GM21529 (cell line): ENCODE measurements at regions not wholly inside any gene's neighbourhood (a gene's known extent, or its start where the extent isn't known, plus 50 kb on each side); places are given as distances from the start of the nearest gene placed in this dataset.
"Not testable (repeated sequence)": the region's sequence is repeated elsewhere in the genome, so short reads cannot be mapped to it uniquely, and the experiment has no call there.

ENCODE experiments used
- ATAC-seq: cut with Tn5 transposase; IDR thresholded peaks from one replicate; pipeline ENCODE4 v1.9.1; 2021; ENCODE audit not compliant: unreplicated experiment

GRCh38 chr13:30072818-30073186 lies 222.4 kb upstream of the UBL3 start:
- no peak for ATAC-seq

- ATAC-seq = no peak
Measured at GRCh38 chr13:30071969-30072817, 221.8 kb upstream of the UBL3 start.

- ATAC-seq = no peak
Measured at GRCh38 chr13:30065181-30065580, 214.8 kb upstream of the UBL3 start.

DNA sequence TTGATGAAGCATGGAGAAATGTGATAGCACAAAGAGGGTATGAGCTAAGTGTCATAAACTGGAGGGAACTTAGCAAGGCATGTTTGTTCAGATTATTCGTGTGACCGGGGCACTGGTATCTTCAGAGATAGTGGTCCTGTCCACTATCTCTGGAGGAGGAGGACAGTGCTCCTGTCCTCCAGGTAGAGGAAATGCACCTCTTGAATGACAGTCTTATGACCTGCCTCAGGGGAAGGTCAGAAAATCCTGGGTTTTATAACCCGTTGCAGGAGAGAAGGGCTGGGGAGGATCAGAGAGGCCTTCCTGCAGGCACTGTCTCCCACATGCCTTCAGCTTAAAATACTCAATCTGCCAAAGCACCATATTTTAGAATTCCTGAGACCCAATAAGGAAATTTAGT lies 213.5 kb upstream of the UBL3 start:
- no peak for ATAC-seq

DNA sequence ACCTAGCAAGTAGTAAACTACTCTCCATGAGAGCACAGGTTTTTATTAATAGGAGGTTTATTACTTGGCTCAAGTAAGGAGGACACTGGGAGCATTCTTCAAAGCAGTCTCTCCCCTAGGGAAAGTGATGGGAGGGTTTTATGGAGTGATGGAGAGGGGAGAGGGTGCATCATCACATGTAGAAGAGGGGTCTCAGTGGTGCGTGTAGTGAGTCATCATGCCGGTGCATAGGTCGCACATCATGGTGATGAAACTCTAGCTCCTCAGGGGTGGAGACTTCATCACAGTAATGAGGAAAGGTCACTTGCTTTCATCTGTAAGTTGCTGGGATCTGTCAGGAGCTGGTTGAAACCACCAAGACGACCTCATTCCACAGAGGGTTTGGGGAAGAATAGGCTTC lies 210.8 kb upstream of the UBL3 start:
- ATAC-seq = no peak

GRCh38 chr13:30058429-30058828 lies 208.0 kb upstream of the UBL3 start:
- ATAC-seq = no peak

DNA sequence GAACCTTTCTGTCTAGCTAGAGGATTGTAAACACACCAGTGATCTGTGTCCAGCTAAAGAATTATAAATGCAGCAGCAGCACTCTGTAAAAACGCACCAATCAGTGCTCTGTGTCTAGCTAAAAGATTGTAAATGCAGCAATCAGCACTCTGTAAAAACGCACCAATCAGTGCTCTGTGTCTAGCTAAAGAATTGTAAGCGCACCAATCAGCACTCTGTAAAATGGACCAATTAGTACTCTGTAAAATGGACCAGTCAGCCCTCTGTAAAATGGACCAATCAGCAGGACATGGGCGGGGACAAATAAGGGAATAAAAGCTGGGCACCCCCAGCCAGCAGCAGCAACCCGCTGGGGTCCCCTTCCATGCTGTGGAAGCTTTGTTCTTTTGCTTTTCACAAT lies 204.1 kb upstream of the UBL3 start:
- not testable (repeated sequence) for ATAC-seq

- no peak for ATAC-seq
Measured at GRCh38 chr13:30053939-30054338, 203.5 kb upstream of the UBL3 start.

DNA sequence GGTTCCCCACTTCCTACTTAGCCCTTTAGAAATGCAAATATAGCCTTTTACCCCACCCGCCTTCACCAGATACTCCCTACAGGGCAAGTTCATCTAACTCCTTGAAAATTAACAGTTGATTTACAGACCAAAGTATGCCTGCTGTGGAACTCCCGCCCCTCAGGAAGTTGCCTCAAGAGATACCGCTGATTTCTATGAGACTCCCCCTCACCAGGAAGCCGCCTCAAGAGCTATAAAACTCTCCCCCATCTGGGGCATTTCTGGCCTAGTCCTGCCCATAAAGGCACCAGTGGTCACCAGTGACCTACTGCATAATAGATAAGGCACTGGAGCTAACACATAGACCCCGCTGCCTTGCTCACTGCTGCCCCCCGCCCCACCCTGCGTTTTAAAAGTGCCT lies 201.7 kb upstream of the UBL3 start:
- ATAC-seq = no peak

- ATAC-seq = no peak
Measured at GRCh38 chr13:30051531-30052060, 201.2 kb upstream of the UBL3 start.

DNA sequence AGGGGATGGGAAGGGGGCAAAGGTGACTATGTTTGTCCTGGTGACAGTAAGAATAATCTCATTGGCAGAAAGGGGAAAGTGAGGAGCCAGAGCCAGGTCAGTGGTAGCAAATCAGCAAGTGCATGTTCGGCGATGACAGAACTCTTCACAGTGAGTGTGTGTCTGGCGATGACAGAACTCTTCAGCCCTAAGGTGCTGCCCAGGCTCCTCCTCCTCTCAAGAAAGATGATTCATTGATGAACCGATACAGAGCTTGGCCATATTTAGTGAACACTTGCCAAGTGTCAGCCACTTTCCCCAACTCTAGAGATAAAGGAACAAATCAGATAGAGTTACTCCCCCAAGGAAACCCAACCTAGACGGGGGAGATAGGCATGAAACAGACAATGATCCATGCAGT lies 199.3 kb upstream of the UBL3 start:
- ATAC-seq = no peak

- no peak for ATAC-seq
Measured at GRCh38 chr13:30047154-30047874, 196.9 kb upstream of the UBL3 start.

- ATAC-seq = no peak
Measured at GRCh38 chr13:30045916-30046704, 195.7 kb upstream of the UBL3 start.

- ATAC-seq = no peak
Measured at GRCh38 chr13:30044932-30045331, 194.5 kb upstream of the UBL3 start.

DNA sequence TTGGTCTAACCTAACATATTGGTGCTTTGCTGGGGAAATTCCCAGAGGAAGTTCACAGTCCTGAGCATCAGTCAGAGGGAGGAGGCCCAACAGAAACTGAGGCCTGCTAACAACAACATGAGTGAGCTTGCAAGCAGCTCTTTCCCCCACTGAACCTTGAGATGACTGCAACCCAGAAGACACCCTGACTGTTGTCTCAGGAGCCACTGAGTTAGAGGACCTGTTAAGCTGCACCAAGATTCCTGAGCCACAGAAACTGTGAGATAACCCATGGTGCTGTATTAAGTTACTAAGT lies 193.2 kb upstream of the UBL3 start:
- ATAC-seq = no peak

DNA sequence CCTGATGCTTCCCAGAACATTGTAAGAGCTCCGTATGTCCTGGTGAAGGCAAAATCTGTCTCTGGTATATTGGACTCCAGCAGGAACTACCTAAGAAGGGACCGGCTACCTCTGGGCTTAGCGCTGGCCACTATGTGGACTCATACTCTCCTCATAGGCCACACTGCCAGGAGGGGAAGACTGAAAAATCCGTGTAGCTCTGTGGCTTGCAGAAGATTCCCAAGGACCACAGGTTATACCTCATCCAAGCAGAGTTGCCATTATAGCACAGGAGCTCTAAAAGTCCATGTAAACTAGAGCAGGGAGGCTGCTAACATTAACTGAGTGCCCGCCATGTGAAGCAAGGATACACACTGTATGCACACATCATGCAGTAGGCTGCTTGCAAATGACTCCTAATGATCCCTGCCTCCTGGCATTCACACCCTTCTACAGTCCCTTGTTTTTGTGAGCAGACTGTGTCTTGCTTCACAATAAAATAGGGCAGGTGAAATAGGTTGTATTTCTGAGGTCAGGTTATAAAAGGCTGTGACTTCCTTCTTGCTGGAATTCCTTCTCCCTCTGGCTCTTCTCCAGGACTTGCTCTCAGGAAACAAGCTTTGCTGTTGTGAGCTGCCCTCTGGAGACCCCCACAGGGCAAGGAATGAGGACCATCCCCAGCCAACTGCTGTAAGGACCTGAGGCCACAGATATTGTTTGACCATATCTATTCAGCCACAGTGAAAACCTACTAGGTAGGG lies 192.6 kb upstream of the UBL3 start:
- no peak for ATAC-seq

GRCh38 chr13:30042272-30042671 lies 191.9 kb upstream of the UBL3 start:
- ATAC-seq = no peak

- no peak for ATAC-seq
Measured at GRCh38 chr13:30039511-30039911, 189.1 kb upstream of the UBL3 start.

GRCh38 chr13:30038884-30039283 lies 188.5 kb upstream of the UBL3 start:
- ATAC-seq = no peak

GRCh38 chr13:30037766-30038165 lies 187.3 kb upstream of the UBL3 start:
- no peak for ATAC-seq

DNA sequence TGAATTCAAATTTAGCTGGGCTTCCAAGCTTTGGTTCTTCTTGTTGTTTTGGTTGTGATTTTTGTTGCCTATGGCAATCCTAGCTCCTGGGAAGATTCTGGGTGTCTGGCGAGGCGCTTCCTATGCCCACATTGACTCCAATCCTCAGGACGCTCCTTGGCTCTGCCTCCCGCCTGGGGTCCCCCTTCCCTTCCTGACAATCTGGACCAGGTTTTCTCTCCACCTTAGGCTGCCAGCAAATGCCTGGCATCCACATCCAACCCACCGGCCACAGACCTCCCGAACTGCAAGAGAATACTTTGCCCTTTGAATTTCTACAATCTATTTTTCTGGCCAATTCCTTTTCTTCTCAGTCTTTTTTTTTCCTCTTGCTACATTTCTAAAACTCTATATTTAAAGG lies 186.9 kb upstream of the UBL3 start:
- ATAC-seq = no peak
